Stimulated activated naive CD4-positive, alpha-beta T cell (primary cell): ENCODE measurements at regions not wholly inside any gene's neighbourhood (a gene's known extent, or its start where the extent isn't known, plus 50 kb on each side); places are given as distances from the start of the nearest gene placed in this dataset.

Experiments
- DNase-seq, 6 experiments: peaks; one replicate each; lab custom pipeline; 2025; lab: John Stamatoyannopoulos, UW

DNA sequence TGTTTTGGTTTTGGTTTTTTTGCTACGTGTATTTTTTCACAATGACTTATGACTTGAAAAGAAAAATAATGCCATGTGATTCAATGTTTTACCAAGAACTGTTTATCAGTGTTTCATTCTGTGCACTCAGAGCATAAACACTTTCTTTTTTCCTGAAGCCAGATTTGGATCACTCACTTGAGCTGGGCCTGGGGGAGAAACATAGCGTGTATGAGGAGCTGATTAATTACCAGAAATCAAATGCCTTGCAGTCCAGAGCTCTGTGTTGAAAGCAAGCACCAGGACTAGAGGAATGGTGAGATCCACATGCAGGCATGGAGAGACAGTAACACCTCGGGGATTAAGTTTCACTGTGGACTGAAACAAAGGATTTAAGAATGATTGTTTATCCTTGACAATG, 642.1 kb upstream of the ADGRL2 start:
- DNase-seq = no peak

- no peak for DNase-seq
Observed at GRCh38 chr1:81157686-81158085, 643.0 kb upstream of the ADGRL2 start.

- DNase-seq = no peak
Observed at GRCh38 chr1:81156887-81157286, 643.8 kb upstream of the ADGRL2 start.

DNA sequence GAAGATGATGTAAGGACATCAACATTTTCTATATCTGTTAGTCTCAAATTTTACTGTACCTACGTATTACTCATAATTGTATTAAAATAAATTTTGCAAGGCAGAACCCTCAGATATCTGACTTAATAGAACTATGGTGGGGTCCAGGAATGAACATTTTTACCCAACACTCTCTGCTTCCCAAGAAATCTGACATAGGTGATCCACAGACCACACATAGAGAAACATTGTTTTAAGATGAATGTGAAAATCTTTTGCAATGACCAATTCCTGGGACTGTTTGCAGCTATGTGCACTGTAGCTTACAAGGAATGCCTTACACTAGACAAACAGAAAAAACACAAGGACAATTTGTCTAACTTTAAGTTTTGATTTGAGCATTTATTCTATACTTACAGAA, 645.6 kb upstream of the ADGRL2 start:
- no peak for DNase-seq

DNA sequence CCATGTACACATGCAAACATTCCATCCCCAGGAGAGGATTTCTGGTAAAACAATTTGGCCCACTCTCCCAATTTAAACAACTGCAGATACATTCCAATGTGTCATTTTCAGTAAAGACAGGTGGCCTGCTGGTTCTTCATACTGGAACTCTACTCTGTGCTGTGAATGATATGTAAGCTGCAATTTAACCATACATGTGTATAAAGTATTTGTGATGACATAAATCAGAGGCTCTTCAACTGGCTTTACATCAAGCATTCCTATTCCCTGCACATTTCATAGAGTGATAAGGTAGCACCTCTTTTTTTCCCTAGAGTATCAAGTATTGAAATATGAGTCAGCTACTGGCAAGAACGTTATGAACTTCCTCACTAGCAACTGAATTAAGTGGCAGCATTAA, 649.5 kb upstream of the ADGRL2 start:
- no peak for DNase-seq

GRCh38 chr1:81149649-81150325, 650.9 kb upstream of the ADGRL2 start:
- DNase-seq = no peak

- DNase-seq = no peak
Observed at GRCh38 chr1:81144240-81144825, 656.4 kb upstream of the ADGRL2 start.

- DNase-seq = no peak
Observed at GRCh38 chr1:81142099-81142826, 658.5 kb upstream of the ADGRL2 start.

DNA sequence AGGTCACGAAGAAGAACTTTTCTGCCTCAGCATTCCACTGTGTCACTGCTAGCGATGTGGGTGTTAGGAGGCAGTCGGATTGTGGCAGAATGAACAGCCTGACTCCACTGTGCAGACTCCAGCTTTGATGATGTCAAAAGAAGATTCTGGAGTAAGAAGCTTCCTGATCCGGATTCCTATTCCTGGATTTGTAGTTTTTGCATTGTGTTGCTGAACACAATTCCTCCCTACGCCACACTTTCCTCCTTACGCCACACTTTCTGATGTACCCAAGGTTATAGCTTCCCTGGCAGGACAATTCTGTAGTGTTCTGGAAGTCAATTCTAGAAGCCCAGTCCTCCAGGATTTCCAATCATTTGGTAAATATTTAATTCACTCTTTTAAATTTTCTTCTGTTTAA, 665.2 kb upstream of the ADGRL2 start:
- no peak for DNase-seq

- DNase-seq = no peak
Observed at GRCh38 chr1:81129776-81130175, 671.0 kb upstream of the ADGRL2 start.

GRCh38 chr1:81129366-81129765, 671.4 kb upstream of the ADGRL2 start:
- DNase-seq = no peak

DNA sequence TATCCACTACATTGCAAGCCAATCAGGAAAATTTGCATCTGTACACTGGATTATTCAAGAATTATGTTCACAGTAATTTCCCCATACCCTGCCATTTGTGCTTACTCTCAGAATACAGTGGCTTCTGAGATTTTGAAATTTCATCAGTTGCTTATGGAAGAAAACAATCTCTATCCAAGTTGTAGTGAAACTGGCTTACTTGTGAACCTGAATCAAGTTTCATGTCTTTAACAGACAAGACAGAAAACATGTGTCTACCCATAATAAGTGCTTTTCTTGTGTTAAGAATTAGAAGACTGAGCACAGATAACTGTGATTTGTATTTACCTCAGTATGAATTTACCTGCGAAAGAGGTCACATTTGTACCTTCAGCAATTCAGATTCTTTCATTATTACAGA, 672.7 kb upstream of the ADGRL2 start:
- no peak for DNase-seq

DNA sequence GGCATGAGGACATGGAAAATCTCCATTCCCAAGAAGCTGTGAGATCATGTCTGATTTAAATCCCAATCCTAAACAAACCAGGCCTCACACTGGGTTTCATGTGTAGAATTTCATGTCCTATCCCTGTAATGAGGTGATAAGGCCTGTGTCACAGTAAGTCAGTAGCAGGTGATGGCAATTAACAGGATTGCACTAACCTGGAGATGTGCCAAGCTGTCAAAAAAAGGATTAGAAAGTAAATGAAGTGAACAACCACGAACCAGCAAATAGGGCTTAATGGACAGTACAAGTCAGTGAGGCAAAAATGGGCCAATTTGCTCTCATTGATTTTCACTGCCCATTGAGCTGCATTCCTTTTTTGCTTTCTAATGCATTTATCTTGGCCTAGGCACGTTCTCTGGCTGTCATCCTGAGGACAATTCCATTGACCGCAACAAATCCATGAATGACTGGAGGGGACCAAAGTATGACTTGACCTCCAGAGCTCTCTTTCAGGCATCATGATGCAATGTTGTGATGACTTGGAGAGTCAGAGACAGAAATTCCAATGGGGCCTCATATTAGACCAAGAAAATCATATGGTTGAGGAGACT, 673.6 kb upstream of the ADGRL2 start:
- DNase-seq = no peak

- no peak for DNase-seq
Observed at GRCh38 chr1:81125672-81126071, 675.1 kb upstream of the ADGRL2 start.

DNA sequence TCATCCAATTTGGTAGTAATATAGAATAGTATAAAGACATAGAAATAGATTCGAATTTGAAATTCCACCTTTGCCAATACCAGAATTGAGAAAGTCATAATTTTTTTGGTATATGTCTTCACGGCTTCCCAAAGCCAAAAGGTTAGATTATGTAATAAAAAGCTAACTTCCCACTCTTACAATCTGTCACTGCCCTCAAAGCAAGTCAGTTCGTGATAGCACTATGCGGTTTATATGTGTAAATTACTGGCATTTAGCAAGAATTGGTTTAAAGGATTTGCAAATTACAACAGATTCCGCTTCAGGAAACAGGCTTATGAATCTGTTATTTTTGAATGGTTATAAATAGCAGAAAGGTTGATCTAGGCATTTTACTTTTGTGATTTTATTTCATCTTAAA, 679.4 kb upstream of the ADGRL2 start:
- no peak for DNase-seq

GRCh38 chr1:81119319-81119718, 681.4 kb upstream of the ADGRL2 start:
- DNase-seq = no peak

DNA sequence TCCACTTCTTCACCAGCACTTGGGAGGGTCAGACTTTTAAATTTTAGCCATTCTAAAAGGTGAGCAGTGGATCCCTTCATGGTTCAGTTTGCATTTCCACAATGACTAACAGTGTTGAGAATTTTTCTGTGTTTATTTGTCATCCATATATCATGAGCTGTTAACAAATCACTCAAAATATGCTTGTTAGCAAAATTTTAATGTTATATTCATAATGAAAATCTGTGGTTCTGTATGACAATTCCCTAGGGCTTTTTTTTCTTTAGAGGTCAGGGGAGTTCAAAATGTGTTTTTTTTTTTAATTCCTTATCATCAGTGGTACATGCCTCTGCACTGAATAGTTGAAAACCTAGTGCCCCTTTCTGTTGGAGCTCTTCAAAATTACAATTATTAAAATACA, 682.2 kb upstream of the ADGRL2 start:
- DNase-seq = no peak

GRCh38 chr1:81115422-81115821, 685.3 kb upstream of the ADGRL2 start:
- DNase-seq = no peak

GRCh38 chr1:81114191-81114590, 686.5 kb upstream of the ADGRL2 start:
- DNase-seq = no peak

GRCh38 chr1:81113688-81114087, 687.0 kb upstream of the ADGRL2 start:
- DNase-seq = no peak

DNA sequence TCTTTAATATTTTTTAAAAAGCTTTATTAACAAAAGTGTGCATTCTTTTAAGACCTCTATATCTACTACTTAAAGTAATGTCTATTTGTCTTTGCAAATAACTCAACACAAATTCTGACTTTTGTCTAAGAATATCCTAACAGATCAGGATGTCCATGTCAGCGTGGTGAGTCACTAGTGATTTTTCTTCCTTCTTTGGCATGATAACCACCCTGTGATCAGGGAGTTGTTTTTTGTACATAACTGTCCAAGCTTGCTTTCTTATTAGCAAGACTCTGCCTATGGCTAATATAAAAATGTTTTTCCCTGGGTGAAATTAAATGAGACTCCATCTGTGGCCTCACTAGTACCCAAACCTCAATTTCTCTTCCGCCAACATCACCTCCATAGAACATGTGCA, 688.9 kb upstream of the ADGRL2 start:
- DNase-seq = no peak

DNA sequence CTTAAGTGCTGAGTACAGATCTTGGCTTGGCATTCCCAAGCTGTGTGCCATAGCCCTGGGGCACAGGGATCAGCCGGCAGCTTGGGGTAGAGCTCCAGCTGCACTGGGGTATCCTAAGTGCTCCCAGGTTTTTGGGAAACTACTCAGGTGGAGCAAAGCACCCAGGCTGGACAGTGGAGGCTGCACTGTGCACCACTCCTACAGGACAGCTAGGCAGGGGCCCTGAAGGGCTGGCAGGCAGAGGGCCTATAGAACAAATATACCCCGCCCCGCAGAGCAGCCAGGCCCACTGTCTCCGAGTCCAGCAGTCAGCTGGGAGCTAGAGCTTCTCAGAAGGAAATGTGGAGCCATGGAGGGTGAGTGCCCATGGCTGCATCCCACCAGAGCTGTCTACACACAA, 691.7 kb upstream of the ADGRL2 start:
- DNase-seq = no peak

- no peak for DNase-seq
Observed at GRCh38 chr1:81097860-81098259, 702.9 kb upstream of the ADGRL2 start.
